ENCODE measurements at regions not wholly inside any gene's neighbourhood (a gene's known extent, or its start where the extent isn't known, plus 50 kb on each side); places are given as distances from the start of the nearest gene placed in this dataset.

DNA sequence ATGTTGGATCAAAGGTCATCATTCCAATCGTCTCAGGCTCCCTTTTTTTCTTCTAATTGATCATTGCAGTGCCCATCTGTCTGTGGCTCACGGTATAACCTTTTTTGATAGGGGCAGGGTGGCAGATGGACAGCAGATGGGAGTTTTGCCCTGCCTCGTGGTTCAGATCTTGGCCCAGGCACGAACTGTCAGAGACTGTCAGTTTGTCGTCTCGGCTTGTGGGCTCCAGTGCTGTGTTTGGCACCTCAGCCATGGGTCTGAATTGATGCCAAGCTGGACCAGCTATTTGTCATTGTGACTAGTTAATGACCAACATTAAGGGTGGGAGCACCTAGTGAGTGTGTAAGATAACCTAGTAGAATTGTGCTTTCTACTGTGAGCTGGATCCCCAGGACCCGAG lies 197.6 kb downstream of the PRL start:
- TF ChIP-seq ZNF8 (CRISPR knock-in tag; IDR thresholded peaks at IDR 0.05): no peak
- TF ChIP-seq GLIS3 (CRISPR knock-in tag; IDR thresholded peaks at IDR 0.05): no peak
- TF ChIP-seq SNAI2 (CRISPR knock-in tag; IDR thresholded peaks at IDR 0.05): no peak
- TF ChIP-seq BACH2 (CRISPR knock-in tag; IDR thresholded peaks at IDR 0.05; ENCODE audit: borderline replicate concordance): no peak
- TF ChIP-seq, protein P1, sequence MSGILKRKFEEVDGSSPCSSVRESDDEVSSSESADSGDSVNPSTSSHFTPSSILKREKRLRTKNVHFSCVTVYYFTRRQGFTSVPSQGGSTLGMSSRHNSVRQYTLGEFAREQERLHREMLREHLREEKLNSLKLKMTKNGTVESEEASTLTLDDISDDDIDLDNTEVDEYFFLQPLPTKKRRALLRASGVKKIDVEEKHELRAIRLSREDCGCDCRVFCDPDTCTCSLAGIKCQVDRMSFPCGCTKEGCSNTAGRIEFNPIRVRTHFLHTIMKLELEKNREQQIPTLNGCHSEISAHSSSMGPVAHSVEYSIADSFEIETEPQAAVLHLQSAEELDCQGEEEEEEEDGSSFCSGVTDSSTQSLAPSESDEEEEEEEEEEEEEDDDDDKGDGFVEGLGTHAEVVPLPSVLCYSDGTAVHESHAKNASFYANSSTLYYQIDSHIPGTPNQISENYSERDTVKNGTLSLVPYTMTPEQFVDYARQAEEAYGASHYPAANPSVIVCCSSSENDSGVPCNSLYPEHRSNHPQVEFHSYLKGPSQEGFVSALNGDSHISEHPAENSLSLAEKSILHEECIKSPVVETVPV (CRISPR knock-in tag; IDR thresholded peaks at IDR 0.05): no peak
- TF ChIP-seq, protein P2, sequence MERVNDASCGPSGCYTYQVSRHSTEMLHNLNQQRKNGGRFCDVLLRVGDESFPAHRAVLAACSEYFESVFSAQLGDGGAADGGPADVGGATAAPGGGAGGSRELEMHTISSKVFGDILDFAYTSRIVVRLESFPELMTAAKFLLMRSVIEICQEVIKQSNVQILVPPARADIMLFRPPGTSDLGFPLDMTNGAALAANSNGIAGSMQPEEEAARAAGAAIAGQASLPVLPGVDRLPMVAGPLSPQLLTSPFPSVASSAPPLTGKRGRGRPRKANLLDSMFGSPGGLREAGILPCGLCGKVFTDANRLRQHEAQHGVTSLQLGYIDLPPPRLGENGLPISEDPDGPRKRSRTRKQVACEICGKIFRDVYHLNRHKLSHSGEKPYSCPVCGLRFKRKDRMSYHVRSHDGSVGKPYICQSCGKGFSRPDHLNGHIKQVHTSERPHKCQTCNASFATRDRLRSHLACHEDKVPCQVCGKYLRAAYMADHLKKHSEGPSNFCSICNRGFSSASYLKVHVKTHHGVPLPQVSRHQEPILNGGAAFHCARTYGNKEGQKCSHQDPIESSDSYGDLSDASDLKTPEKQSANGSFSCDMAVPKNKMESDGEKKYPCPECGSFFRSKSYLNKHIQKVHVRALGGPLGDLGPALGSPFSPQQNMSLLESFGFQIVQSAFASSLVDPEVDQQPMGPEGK (CRISPR knock-in tag; IDR thresholded peaks at IDR 0.05; ENCODE audit: borderline replicate concordance): no peak
- no peak for TF ChIP-seq ZFP3 (CRISPR knock-in tag; IDR thresholded peaks at IDR 0.05)
